Muscle layer of duodenum (tissue), 2 donors: ENCODE measurements at regions not wholly inside any gene's neighbourhood (a gene's known extent, or its start where the extent isn't known, plus 50 kb on each side); places are given as distances from the start of the nearest gene placed in this dataset.

ENCODE experiments used
- H3K27ac ChIP-seq: one replicate; pipeline ENCODE4 v1.7.0; 2013; ENCODE audit warnings: mild to moderate bottlenecking, low read length
- H3K27me3 ChIP-seq: one replicate; pipeline ENCODE4 v1.7.0; 2013; ENCODE audit warnings: low read depth, mild to moderate bottlenecking, control low read depth, low read length
- H3K36me3 ChIP-seq, 2 donors: one replicate each; pipeline ENCODE4 v1.7.0; 2013; ENCODE audit warnings: low read length in 2 of 2, control low read depth in 1 of 2, mild to moderate bottlenecking in 1 of 2; ENCODE audit not compliant: insufficient read depth in 2 of 2, control insufficient read depth in 1 of 2
- H3K4me1 ChIP-seq, 2 donors: one replicate each; pipeline ENCODE4 v1.7.0; 2013; ENCODE audit warnings: low read length in 2 of 2, mild to moderate bottlenecking in 2 of 2, control low read depth in 1 of 2, moderate library complexity in 1 of 2; ENCODE audit not compliant: insufficient read depth in 2 of 2, control insufficient read depth in 1 of 2
- H3K4me3 ChIP-seq, 2 donors: one replicate each; pipeline ENCODE4 v1.7.0; 2013; ENCODE audit warnings: low read length in 2 of 2, low read depth in 1 of 2, mild to moderate bottlenecking in 1 of 2
- H3K9me3 ChIP-seq, 2 donors: one replicate each; pipeline ENCODE4 v1.7.0; 2013; ENCODE audit warnings: low read length in 2 of 2, control low read depth in 1 of 2, mild to moderate bottlenecking in 1 of 2; ENCODE audit not compliant: control insufficient read depth in 1 of 2
- donor health status: healthy.

DNA sequence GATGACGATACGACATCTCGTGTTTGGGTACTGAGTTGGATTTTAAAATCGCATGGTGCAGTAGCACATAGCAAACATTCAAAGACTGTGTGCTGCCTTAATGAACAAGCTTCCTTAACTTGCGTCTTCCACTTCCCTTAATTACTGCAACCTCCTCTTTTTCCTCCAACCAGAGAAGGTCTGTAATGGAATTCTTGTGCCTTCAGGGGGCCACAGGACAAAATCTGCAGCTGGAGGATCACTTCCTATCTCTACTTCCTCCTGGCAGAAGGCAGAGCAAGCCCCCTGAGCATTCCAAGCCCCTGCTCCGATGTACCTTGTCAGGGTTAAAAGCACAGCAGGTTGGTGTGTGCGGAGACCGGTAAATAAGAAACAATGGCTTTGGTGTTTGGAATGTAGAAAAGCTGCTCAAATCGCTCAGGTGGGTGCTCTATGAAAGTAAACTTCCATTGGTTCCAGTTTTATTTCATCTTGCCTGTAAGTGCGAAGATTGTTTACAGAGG, 151.3 kb upstream of the UQCRFS1 start:
- no peaks in the 10 kb centered on the region for H3K4me1 ChIP-seq
- H3K36me3 ChIP-seq = no peaks in the 10 kb centered on the region
- peaks cover 0 to 6% of the 10 kb centered on the region in 2 donors for H3K9me3 ChIP-seq
- H3K4me3 ChIP-seq = no peak overlapping the region
- H3K27ac ChIP-seq = no peak overlapping the region
- H3K27me3 ChIP-seq = no peaks in the 10 kb centered on the region

DNA sequence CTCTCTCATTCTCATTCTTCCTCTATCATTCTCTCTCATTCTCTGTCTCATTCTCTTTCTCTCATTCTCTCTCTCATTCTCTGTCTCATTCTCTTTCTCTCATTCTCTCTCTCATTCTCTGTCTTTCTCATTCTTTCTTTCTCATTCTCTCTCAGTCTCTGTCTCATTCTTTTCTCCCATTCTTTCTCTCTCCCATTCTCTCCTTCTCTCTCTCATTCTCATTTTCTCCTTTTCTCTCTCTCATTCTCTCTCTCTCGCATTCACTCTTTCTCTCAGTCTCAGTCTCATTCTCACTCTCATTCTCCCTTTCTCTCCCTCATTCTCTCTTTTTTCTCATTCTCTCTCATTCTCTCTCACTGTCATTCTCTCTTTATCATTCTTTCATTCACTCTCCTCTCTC, 152.0 kb upstream of the UQCRFS1 start:
- no peak overlapping the region for H3K27ac ChIP-seq
- no peak overlapping the region for H3K4me3 ChIP-seq
- no peaks in the 10 kb centered on the region for H3K36me3 ChIP-seq
- H3K27me3 ChIP-seq = no peaks in the 10 kb centered on the region
- H3K9me3 ChIP-seq = peaks cover 0 to 6% of the 10 kb centered on the region in 2 donors
- H3K4me1 ChIP-seq = no peaks in the 10 kb centered on the region

DNA sequence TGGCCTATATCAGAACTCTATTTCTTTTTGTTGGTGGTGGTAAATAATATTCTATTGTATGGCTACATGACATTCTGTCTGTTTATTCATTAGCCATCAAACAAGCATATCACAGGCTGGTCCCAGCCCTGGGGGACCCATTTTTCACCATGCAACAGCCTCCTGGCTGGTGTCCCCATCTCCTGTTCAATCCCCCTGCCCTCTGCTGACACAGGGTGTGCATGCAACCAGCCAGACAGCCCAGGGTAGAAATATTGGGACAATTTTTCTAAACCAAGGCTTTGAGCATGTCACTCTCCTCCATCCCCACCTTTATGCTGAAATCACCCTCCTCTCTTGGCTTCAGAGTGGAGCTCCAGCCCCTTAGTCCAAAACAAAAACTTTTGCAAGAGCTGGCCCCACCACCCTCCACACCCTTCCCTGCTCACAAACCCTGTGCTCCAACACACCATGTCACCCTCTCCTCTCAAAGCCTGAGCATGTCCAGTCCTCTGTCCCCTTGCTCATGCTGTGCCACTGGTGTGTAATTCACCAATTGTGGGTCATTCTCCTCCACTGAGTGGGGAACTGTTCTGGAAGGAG, 153.0 kb upstream of the UQCRFS1 start:
- Histone ChIP-seq H3K27me3 (no peaks in the 10 kb centered on the region), H3K9me3 (peaks cover 0 to 6% of the 10 kb centered on the region in 2 donors), H3K4me3 (no peak overlapping the region), H3K27ac (no peak overlapping the region), H3K4me1 (no peaks in the 10 kb centered on the region), H3K36me3 (no peaks in the 10 kb centered on the region)

DNA sequence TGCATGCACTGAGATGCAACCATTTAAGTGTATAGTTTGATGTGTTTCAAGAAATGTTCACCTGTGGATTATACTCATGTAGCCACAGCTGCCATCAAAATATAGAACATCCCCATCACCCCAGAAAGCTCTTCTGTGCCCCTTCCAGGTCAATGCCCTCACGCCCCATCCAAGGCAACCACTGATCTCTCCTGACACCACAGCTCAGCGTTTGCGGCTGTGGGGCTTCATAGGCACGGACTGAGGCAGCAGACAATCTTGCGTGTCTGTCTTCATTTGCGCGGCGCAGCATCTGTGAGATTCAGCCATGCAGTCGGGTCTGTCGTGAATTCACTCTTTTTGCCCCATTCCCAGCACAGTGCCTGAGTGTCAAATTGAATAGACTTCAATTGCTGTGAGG, 153.8 kb upstream of the UQCRFS1 start:
- H3K4me1 ChIP-seq = no peaks in the 10 kb centered on the region
- no peak overlapping the region for H3K27ac ChIP-seq
- peaks cover 0 to 5% of the 10 kb centered on the region in 2 donors for H3K9me3 ChIP-seq
- H3K36me3 ChIP-seq = no peaks in the 10 kb centered on the region
- no peak overlapping the region for H3K4me3 ChIP-seq
- H3K27me3 ChIP-seq = no peaks in the 10 kb centered on the region

DNA sequence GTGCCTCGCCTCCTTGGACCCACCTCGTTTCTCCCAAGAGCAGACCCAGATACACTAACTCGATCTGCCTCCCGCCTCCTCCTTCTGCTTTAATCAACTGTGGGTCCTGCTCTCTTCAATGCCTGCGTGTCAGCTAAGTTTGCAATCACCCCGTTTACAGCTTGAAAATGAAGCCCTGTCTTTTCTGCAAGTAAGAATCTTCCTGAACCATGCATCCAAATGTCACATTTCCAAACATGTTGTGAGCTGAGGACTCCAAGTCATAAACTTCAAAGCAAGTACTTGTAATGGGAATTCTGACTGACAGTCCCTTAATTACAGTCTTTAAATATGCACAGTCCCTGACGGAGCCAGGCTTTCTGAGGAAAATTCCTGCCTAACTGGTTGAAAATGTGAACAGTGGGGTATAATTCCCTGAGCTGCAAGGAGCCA, 154.9 kb upstream of the UQCRFS1 start:
- no peak overlapping the region for H3K27ac ChIP-seq
- H3K9me3 ChIP-seq = no peaks in the 10 kb centered on the region
- H3K4me3 ChIP-seq = no peak overlapping the region
- H3K36me3 ChIP-seq = no peaks in the 10 kb centered on the region
- no peaks in the 10 kb centered on the region for H3K27me3 ChIP-seq
- H3K4me1 ChIP-seq = no peaks in the 10 kb centered on the region

DNA sequence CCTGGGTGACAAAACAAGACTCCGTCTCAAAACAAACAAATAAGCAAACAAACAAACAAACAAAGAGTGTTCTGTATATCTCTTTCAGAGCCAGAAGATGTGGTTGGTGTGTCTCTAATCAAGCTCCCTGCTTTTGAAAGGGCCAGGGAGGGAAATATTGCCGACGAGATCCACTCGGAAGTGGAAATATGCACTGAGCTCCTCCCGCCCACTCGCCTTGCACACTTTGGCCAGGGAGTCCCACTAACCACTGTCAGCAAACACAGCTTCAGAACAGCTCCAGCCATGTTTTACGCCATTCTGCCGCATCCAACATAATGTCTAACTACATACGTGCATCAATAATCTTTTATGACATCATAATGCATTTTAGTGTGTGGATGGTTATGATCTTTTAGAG, 155.5 kb upstream of the VSTM2B start:
- Histone ChIP-seq H3K27me3 (no peaks in the 10 kb centered on the region), H3K4me3 (no peak overlapping the region), H3K27ac (no peak overlapping the region), H3K36me3 (no peaks in the 10 kb centered on the region), H3K4me1 (no peaks in the 10 kb centered on the region), H3K9me3 (no peaks in the 10 kb centered on the region)

DNA sequence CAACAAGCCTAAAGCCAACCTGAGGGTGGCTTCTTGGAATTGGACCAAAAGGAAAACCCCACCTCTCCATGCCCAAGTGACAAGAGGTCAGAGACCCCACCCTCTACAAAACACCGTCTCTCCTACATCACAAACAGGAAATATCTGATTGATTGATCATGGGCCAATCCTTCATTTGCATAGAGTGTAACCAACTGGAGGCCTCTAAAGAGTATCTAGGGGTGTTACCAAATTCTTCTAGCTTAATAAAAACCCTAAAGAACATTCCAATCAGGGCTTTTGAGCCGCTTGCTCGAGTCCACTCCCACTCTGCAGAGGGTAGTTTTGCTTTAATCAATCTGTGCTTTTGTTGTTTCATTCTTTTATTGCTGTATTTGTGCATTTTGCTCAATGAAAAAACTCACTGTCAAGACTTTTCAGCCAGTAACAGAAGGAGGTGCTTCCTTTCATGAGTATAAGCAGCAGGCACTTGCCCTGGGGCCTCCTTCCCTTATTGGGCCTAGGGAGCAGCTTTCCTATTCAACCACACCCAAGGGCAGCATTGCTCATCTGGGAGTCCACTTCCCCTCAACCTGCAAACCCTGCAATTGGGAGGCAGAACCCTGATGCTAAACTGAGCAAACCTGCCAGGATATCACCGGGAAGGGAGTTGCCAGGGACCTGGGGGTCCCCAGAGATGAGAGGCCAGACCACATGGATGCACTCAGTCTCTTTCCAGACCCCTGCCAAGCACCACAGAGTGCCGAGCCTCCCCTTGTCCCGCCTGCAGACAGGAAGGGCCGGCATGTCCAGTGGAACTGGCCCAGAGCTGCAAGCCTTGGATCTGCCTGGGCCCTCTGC, 154.3 kb upstream of the VSTM2B start:
- Histone ChIP-seq H3K9me3 (no peaks in the 10 kb centered on the region), H3K4me3 (no peak overlapping the region), H3K27ac (no peak overlapping the region), H3K4me1 (no peaks in the 10 kb centered on the region), H3K27me3 (no peaks in the 10 kb centered on the region), H3K36me3 (no peaks in the 10 kb centered on the region)

DNA sequence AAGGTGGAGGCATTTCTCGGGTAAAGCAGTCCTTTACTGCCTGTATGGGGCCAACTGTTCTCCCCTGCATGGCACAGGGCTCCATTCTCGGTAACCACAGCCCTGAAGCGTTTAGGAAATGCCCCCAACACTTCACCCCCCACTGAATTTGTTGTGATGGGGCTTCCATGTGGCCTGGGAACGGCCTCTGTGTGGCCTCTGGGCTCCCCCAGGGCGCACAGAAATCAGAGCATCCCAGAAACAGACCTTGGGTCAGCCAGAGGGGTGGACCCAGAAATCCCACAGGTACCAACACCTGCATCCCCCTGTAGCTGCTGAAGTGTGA, 153.7 kb upstream of the VSTM2B start:
- no peaks in the 10 kb centered on the region for H3K4me1 ChIP-seq
- H3K27me3 ChIP-seq = no peaks in the 10 kb centered on the region
- H3K4me3 ChIP-seq = no peak overlapping the region
- no peaks in the 10 kb centered on the region for H3K9me3 ChIP-seq
- no peak overlapping the region for H3K27ac ChIP-seq
- no peaks in the 10 kb centered on the region for H3K36me3 ChIP-seq

DNA sequence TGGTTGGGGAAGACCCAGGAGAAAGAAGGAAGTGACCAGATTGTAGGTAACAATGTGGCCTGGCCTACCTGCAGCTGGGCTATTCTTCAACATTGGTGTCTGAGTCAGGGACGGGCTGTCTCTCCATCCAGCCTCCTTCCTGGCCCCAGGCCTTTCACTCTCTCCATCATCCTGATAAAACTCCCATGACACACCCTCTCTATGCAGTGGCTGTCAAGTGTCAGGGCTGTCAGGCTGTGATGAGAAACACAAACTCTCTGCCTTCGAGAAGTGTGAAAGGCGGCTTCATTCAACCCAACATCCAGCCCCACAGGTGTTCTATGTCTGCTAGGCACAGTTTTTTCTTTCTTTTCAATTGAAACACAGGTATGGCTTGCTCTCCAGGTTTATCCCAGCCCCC, 153.3 kb upstream of the VSTM2B start:
- Histone ChIP-seq H3K4me1 (no peaks in the 10 kb centered on the region), H3K36me3 (no peaks in the 10 kb centered on the region), H3K9me3 (no peaks in the 10 kb centered on the region), H3K27ac (no peak overlapping the region), H3K4me3 (no peak overlapping the region), H3K27me3 (no peaks in the 10 kb centered on the region)

DNA sequence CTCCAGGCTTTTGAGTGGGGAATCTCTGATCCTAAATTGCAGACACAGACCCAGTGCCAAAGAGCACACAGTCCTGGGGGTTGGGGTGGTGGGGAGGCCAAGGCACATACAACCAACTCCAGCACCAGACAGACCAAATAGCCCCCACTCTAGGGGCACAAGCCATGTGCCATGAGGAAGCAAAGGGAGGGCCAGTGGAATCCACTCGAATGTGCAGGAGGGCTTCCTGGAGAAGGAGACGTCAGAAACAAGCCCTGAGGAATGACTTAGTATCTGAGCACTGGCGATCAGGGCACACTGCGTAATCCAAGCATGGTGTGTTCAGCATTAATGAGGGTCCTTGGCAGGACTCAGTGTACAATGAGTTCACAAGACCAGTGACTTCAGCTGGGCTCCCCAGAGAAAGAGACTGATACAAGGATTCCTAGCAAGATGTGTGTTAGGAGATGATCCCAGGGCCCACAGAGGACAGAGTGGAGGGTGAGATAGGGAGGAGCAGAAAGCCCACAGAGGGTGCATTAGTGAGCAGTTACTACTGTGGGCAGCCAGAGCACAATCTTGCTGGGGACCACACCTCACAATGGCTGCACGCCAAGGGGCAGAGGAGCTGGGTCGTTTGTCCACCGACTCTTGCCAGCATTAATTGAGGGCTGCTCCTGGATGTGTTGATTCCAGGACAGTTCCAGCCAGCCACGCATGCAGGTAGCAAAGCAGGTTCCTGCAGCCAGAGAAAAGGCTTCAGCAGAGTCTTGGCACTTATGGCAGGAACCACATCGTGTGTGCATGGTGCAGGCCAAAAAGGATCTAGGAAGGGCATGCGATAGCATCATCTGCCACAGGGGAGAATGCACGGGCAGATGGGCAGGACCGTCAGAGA, 152.6 kb upstream of the VSTM2B start:
- Histone ChIP-seq H3K27me3 (no peaks in the 10 kb centered on the region), H3K9me3 (no peaks in the 10 kb centered on the region), H3K36me3 (no peaks in the 10 kb centered on the region), H3K4me1 (no peaks in the 10 kb centered on the region), H3K4me3 (no peak overlapping the region), H3K27ac (no peak overlapping the region)

DNA sequence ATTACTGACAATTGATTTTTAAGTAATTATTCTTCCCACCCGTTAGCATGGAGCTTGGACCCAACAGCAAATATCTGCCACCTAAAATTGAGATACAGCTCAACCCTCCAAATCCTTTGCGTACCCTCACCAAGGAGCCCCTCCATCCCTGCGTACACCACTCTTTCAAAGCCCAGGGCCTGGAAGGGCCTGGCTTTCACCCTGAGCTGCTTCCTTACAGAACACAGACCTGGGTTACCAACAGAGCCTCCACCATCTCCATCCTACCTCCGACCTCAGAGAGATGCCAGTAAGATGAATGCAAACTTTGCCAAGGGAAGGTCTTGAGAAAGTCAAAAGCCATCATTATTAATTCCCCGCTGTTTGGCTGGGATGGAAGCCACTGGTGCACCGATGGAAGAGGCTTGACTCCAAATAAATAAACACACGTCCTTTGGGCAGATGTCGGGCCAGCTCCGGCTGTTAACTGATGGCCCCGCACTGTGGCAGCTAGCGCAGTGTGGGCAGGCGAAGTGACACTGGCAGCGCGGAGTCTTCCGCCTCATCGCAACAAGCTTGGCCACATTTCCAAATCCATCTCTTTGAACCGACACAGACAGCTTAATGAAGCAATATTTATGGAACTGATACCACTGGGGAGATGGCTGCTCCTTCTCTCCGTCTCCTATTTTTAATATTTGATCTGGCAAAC, 150.2 kb upstream of the VSTM2B start:
- Histone ChIP-seq H3K27ac (no peak overlapping the region), H3K36me3 (no peaks in the 10 kb centered on the region), H3K27me3 (no peaks in the 10 kb centered on the region), H3K4me1 (no peaks in the 10 kb centered on the region), H3K4me3 (no peak overlapping the region), H3K9me3 (no peaks in the 10 kb centered on the region)
